GM18498 (cell line): ENCODE measurements at regions not wholly inside any gene's neighbourhood (a gene's known extent, or its start where the extent isn't known, plus 50 kb on each side); places are given as distances from the start of the nearest gene placed in this dataset.

Source experiments
- ATAC-seq: cut with Tn5 transposase; IDR thresholded peaks from one replicate; pipeline ENCODE4 v1.9.1; 2021; ENCODE audit warnings: mild to moderate bottlenecking, moderate library complexity; ENCODE audit not compliant: unreplicated experiment

- ATAC-seq, result no peak
Measured at GRCh38 chr5:142509026-142509425, 176.9 kb downstream of the FGF1 start.

- ATAC-seq, result no peak
Measured at GRCh38 chr5:142508591-142508990, 177.3 kb downstream of the FGF1 start.

DNA sequence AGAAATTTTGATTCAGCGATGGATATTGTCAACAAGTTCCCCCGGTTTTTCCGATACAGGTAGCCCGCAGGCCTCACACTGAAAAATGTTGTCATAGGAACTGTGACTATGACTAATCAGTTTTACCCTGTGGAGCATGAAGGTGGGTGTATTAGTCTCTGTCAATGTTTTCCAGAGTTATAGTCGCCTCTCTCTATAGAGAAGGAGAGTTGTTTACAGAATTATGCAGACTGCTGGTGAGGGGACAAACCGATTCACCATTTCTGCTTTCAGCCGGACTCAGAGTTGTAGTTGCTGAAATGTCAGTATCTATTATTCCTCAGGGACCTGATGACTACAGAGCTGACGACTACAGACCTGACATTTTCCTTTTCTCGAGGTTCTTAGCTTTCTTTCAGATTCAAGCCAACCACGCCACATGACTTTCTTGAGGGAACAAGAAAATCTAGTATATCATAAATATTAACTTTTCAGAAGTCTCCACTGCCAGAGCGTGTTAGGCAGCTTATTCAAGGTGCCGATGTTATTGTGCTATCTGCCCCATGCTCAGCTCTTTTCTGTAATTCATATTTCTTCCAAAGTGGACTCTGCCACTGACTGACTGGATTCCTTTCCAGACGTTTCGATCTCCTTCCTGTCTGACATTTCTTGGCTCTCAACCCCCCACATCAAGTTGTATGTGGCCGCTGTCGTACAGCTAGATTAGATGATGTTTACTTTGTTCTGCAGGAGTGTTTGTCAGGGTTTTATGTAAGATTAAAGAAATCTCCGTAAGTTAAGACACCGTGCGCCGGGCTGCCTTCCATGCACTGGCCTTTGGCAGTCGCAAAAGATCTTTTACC lies 178.1 kb downstream of the FGF1 start:
- ATAC-seq, result no peak

DNA sequence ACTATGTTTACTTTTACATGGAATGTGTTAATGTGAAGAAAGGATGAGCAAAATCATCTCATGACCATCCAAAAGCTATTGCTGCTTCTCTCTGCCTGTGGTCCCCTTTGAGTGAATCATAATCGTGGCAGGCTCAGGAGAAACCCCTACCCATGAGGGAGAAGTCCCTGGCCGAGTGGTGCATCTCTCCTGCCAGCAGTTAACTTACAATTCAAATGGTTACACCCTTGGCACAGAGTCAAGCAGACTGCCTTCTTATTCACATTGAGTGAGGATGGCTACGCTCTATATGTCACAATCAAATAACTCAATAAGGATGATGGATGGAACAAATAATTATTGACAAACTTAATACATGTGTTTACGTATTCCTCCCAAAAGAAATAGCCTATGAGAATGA lies 179.1 kb downstream of the FGF1 start:
- no peak for ATAC-seq

GRCh38 chr5:142506046-142506445 lies 179.8 kb downstream of the FGF1 start:
- no peak for ATAC-seq

DNA sequence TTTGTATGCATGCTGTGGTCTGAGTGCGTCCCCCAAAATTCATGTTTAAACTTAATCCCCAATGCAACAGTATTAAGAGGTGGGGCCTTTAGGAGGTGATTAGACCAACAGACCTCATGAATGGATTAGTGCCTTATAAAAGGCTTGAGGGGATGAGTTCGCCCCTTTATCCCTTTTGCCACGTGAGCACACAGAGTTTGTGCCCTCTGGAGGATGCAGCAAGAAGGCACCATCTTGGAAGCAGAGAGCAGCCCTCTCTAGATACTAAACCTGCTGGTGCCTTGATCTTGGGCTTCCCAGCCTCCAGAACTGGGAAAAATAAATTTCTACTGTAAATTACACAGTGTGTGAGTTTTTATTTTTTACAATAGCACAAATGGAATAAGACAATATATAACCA lies 177.1 kb upstream of the SPRY4 start:
- no peak for ATAC-seq

- ATAC-seq, result no peak
Measured at GRCh38 chr5:142500227-142500905, 175.5 kb upstream of the SPRY4 start.

DNA sequence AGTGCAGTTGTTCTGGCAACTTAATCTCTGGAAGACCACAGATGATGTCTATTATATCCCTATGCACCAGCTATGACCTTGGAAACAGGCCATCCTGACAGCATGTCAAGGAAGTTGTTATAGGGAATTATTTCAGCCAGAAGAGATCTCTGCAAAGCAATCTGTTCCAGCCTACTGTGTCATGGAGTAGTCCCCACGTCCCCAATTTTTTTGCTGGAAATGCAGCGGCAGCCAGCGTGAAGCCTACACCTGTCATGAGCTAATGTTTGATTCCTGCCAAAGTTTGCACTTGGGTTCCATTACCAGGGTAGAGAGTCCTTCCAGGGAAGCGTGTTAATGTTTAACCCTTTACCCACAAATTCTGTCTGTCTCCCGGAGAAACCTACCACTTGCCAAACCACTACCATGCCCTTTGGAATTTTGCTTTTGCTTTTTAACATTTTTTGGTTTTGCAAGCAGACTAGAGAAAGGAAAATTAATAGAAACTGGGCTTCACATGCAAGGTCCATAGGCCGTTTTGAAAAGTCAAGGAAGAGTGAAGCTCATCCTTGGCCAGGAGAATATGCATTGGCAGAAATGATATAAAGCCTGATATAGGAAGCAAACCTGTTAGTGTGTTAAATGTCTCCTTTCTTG lies 174.9 kb upstream of the SPRY4 start:
- no peak for ATAC-seq

GRCh38 chr5:142498298-142498697 lies 173.5 kb upstream of the SPRY4 start:
- ATAC-seq, result no peak

DNA sequence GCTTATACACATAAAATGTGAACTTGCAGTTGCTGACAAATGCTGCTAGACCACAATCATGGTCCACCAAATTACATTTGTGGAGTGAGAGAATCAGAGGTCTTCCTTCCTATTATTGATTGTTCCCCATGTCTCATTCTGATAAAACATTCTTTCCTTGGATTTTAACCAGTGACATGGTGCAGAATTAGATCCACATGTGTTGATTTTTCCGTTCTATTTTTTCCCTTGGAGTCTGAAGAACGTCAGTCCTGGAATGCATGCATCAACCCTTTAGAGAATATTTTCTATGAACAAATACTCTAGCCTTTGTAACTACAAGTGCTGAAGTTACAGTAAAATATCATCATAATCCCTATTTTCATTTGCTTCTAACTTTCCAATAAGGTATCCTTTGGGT lies 170.7 kb upstream of the SPRY4 start:
- no peak for ATAC-seq

DNA sequence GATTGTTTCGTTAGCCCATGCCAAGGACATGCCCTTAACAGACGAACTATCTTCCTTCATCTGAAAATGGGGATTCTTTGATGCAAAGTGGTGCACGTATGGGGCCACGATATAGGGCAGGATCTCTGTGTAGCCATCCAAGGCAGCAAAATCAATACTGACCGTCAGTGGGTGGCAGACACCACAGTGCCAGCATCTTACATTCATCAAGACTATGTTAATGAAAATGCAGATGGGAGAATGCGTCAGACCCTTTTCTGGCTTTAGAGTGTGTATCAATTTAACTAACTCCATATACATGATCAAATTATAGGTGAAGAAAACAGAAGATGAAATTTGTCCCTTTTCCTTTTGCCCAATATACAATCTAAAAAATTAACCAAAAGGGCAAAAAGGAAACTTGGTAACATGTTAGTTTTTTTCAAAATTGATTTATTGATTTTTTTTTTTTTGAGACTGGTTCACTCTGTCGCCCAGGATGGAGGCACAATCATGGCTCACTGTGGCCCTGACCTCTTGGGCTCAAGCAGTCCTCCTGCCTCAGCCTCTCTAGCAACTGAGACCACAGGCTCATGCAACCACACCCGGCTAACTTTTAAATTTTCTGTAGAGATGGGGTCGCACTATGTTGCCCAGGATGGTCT lies 169.2 kb upstream of the SPRY4 start:
- no peak for ATAC-seq

DNA sequence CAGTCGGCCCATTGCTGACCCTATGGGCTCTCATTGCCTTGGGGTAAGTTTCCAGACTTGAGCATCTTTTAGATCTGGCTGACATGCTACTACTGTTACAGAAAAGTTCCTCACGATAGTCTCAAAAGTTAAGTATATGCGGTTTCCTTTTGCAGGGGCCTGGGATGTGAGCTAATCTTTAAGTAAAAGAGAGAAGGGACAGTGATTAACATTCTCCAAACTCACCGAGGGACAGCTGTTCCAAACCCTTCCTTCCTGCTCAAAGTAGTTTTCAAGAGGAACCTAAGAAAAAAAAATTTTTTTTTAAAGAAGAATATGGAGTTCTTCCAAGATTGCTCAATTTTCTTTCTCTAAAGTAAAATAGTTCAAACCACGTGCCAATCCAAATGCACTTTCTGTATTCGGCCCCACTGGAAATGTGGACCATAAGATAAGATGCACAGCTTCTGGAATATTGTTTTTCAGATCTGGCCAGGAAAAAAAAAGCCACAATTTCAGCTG lies 168.0 kb upstream of the SPRY4 start:
- ATAC-seq, result no peak

GRCh38 chr5:142491679-142492078 lies 166.9 kb upstream of the SPRY4 start:
- no peak for ATAC-seq

- no peak for ATAC-seq
Measured at GRCh38 chr5:142491270-142491669, 166.4 kb upstream of the SPRY4 start.

- ATAC-seq, result no peak
Measured at GRCh38 chr5:142486581-142486980, 161.8 kb upstream of the SPRY4 start.

DNA sequence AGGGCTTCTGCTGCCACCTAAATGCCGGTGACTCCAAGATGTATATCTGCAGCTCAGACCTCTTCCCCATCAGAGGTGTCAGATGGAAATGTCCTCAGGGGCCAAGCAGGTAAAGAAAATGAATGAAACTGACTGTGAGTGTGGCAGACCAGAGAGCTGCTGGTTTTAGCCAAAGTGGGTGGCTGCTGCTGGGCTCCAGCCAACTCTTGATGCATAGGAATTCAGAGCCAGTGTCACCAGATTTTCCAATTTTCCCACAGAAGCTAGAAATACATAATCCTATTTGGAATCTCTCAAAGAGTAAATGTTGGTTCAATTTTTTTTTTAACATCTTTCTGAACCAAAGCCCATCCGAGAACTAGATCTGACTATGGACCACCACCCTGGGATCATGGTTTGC lies 161.2 kb upstream of the SPRY4 start:
- no peak for ATAC-seq

- ATAC-seq, result no peak
Measured at GRCh38 chr5:142484821-142485387, 160.1 kb upstream of the SPRY4 start.

GRCh38 chr5:142482207-142482606 lies 157.4 kb upstream of the SPRY4 start:
- no peak for ATAC-seq

- no peak for ATAC-seq
Measured at GRCh38 chr5:142481410-142481809, 156.6 kb upstream of the SPRY4 start.

DNA sequence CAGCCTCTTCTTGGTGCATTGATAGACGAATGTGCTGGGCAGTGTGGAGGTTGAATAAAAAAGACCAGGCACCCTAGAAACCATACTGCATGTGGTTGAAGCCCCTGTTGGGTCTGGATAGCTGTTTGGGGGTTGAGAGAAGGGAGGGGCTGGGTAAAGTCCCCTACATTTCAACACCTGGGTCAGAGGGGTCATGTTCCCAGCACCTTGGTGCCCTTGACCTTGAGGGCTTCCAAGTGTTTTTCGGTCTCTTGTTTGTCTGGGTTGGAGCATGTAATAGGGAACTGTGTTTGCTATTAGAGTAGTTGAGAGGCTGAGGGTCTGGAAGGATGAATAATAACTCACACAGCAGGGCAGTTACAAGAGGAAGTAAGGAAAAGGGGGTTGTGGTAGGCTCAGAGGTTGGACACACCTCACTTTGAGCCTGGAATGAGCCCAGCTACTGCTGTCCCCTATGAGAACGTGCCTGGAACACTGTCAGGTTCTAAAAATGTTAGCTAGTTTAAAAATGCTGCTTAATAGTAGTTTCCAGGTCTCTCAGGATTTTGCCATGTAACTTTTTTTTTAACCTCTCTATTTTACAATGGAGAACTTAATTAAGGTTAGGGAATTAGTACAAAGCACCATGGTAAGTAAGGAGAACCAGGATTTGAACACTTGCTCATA lies 155.2 kb upstream of the SPRY4 start:
- no peak for ATAC-seq
